ENCODE measurements at regions not wholly inside any gene's neighbourhood (a gene's known extent, or its start where the extent isn't known, plus 50 kb on each side); places are given as distances from the start of the nearest gene placed in this dataset.
"Not testable (repeated sequence)": the region's sequence is repeated elsewhere in the genome, so short reads cannot be mapped to it uniquely, and the experiment has no call there.

DNA sequence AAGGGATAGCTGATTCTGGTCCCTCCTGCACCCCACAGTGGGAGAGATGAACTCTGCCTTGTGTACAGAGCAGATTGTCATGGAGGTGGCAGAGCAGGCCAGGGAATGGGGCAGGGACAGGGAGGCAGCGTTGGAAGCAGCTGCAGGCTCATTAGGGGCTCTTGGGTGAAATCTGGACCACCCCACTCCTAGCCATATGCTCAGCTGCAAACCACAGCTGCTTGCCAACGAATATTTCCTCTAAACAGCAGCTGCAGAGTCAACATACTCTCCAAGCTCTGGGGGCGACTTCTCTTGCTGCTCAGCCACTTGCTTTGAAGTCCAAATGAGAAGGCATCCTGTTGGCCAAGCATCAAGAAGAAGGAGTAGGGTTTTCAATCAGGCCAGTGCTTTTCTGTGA is 302.3 kb upstream of the AUTS2 start:
- TF ChIP-seq POLR2AphosphoS5 (IDR thresholded peaks at IDR 0.05) = no peak
- TF ChIP-seq, protein P1, sequence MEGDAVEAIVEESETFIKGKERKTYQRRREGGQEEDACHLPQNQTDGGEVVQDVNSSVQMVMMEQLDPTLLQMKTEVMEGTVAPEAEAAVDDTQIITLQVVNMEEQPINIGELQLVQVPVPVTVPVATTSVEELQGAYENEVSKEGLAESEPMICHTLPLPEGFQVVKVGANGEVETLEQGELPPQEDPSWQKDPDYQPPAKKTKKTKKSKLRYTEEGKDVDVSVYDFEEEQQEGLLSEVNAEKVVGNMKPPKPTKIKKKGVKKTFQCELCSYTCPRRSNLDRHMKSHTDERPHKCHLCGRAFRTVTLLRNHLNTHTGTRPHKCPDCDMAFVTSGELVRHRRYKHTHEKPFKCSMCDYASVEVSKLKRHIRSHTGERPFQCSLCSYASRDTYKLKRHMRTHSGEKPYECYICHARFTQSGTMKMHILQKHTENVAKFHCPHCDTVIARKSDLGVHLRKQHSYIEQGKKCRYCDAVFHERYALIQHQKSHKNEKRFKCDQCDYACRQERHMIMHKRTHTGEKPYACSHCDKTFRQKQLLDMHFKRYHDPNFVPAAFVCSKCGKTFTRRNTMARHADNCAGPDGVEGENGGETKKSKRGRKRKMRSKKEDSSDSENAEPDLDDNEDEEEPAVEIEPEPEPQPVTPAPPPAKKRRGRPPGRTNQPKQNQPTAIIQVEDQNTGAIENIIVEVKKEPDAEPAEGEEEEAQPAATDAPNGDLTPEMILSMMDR (IDR thresholded peaks at IDR 0.05) = no peak
- no peak for TF ChIP-seq EP300 (IDR thresholded peaks at IDR 0.05)
- intact Hi-C loops (cut with DNase I; ENCODE audit: low total_unique reads) = no loop called here
- DNase-seq = peak in 1 of 2 donors; percentile 45
- Histone ChIP-seq H3K27me3 (no peaks in the 10 kb centered on the region), H3K36me3 (no peaks in the 10 kb centered on the region), H3K4me1 (no peaks in the 10 kb centered on the region), H3K27ac (no peak overlapping the region), H3K9me3 (peaks cover 0 to 6% (median 0%) of the 10 kb centered on the region in 4 donors), H3K4me3 (no peak overlapping the region)
- 29 to 41% (median 37%) methylated on average over 3 of the region's 3 CpGs for WGBS, 5 donors

DNA sequence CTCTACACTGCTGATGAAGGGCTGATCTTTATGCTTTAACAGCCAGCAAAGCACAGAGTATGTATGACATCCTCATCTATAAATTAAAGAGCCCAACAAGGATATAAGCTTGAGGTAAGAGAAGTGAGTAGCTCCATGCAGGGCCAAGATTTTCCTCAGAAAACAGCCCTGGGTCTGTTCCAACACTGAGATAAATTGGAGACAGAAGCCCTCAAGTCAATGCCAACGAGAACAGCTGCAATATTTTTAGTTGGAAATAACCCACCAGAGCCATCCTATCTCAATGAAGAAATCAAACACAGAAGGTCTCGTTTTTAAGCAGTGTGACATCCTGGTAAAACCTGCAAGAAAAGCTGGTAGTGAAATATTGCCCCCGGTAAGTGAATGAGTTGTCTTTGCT is 297.0 kb upstream of the AUTS2 start:
- Histone ChIP-seq H3K36me3 (no peaks in the 10 kb centered on the region), H3K27me3 (no peaks in the 10 kb centered on the region), H3K4me1 (no peaks in the 10 kb centered on the region), H3K27ac (no peak overlapping the region), H3K9me3 (peaks cover 0 to 6% (median 0%) of the 10 kb centered on the region in 4 donors), H3K4me3 (no peak overlapping the region)
- 56 to 71% (median 63%) methylated on average over 3 of the region's 3 CpGs for WGBS, 5 donors
- intact Hi-C loops (cut with DNase I; ENCODE audit: low total_unique reads) = no loop called here
- peak in 1 of 2 donors; percentile 18 for DNase-seq
- TF ChIP-seq, protein P1 (IDR thresholded peaks at IDR 0.05) = no peak
- TF ChIP-seq EP300 (IDR thresholded peaks at IDR 0.05) = no peak
- TF ChIP-seq POLR2AphosphoS5 (IDR thresholded peaks at IDR 0.05) = no peak
- TF ChIP-seq POLR2A (IDR thresholded peaks at IDR 0.05) = no peak

DNA sequence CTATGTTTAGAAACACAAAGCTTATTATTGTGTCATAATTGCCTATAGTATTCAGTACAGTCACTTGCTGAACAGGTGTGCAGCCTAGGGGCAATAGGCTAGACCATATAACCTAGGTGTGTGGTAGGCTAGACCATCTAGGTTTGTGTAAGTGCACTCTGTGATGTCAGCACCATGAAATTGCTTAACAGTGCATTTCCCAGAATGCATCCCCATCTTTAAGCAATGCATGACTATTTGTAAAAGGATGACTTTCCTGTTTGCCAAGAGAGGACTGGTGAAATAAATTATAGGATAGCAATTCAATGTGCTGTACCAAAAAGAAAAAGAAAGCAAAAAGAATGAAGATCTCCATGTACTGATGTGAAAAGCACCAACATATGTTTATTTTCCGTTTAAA is 288.7 kb upstream of the AUTS2 start:
- TF ChIP-seq, protein P1 (IDR thresholded peaks at IDR 0.05) = no peak
- TF ChIP-seq POLR2A (IDR thresholded peaks at IDR 0.05) (no peak), POLR2AphosphoS5 (IDR thresholded peaks at IDR 0.05) (no peak), EP300 (IDR thresholded peaks at IDR 0.05) (no peak)
- no peaks in the 10 kb centered on the region for H3K27me3 ChIP-seq
- intact Hi-C loops (cut with DNase I; ENCODE audit: low total_unique reads) = no loop called here
- no peak for DNase-seq
- H3K36me3 ChIP-seq = no peaks in the 10 kb centered on the region
- H3K9me3 ChIP-seq = no peaks in the 10 kb centered on the region
- no peak overlapping the region for H3K27ac ChIP-seq
- H3K4me1 ChIP-seq = no peaks in the 10 kb centered on the region
- H3K4me3 ChIP-seq = no peak overlapping the region
- WGBS, 5 donors = 73 to 88% (median 81%) methylated on average over 1 of the region's 1 CpG

DNA sequence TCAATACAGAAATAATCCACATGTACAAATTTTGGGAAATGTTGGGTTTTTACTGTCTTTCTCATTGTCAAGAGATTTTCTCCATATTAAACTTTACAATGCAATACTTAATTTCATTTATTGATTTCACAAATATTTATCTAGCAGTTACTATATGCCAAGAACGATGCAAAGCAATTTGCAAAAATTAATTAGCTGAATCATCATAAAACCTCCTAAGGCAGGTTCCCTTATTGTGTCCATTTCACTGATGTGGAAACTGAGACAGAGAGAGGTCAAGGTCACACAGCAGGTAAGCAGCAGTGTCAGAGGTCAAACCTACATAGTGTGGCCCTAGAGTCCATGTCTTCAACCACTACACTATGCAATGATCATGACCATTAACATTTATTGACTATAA is 286.8 kb upstream of the AUTS2 start:
- Histone ChIP-seq H3K4me3 (no peak overlapping the region), H3K4me1 (no peaks in the 10 kb centered on the region), H3K27me3 (no peaks in the 10 kb centered on the region), H3K9me3 (no peaks in the 10 kb centered on the region), H3K27ac (no peak overlapping the region), H3K36me3 (no peaks in the 10 kb centered on the region)
- no peak for TF ChIP-seq POLR2AphosphoS5 (IDR thresholded peaks at IDR 0.05)
- TF ChIP-seq POLR2A (IDR thresholded peaks at IDR 0.05) = no peak
- TF ChIP-seq EP300 (IDR thresholded peaks at IDR 0.05) = no peak
- TF ChIP-seq, protein P1 (IDR thresholded peaks at IDR 0.05) = no peak
- intact Hi-C loops (cut with DNase I; ENCODE audit: low total_unique reads) = no loop called here
- no peak for DNase-seq
- 67 to 86% (median 78%) methylated on average over 1 of the region's 1 CpG for WGBS, 5 donors

DNA sequence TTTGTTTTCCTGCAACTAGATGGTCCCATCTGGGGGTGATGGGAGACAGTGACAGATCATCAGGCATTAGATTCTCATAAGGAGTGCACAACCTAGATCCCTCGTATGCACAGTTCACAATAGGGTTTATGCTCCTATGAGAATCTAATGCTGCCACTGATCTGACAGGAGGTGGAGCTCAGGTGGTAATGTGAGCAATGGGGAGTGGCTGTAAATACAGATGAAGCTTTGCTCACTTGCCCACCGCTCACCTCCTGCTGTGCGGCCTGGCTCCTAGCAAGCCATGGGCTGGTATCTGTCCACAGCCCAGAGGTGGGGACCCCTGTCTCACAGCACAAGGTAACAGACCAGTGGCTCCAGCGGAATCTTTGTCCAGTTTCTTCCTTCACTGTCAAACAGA is 284.4 kb upstream of the AUTS2 start:
- intact Hi-C loops (cut with DNase I; ENCODE audit: low total_unique reads); H3K4me3 ChIP-seq; H3K9me3 ChIP-seq; H3K4me1 ChIP-seq; H3K27ac ChIP-seq; H3K27me3 ChIP-seq; H3K36me3 ChIP-seq; DNase-seq: not testable (repeated sequence)
- 83 to 94% (median 91%) methylated on average over 1 to 4 of the region's 4 CpGs for WGBS, 5 donors
